HG02759 (cell line): ENCODE measurements at regions not wholly inside any gene's neighbourhood (a gene's known extent, or its start where the extent isn't known, plus 50 kb on each side); places are given as distances from the start of the nearest gene placed in this dataset.

Experiments
- ATAC-seq: cut with Tn5 transposase; IDR thresholded peaks from one replicate; pipeline ENCODE4 v1.9.1; 2021; ENCODE audit warnings: mild to moderate bottlenecking, moderate library complexity; ENCODE audit not compliant: unreplicated experiment

- no peak for ATAC-seq
Measured at GRCh38 chr2:136251197-136251884, 133.4 kb upstream of the CXCR4 start.

GRCh38 chr2:136250131-136250530, 132.2 kb upstream of the CXCR4 start:
- ATAC-seq: no peak

- no peak for ATAC-seq
Measured at GRCh38 chr2:136248907-136249306, 131.0 kb upstream of the CXCR4 start.

- no peak for ATAC-seq
Measured at GRCh38 chr2:136248242-136248641, 130.3 kb upstream of the CXCR4 start.

GRCh38 chr2:136247204-136247950, 129.4 kb upstream of the CXCR4 start:
- no peak for ATAC-seq

GRCh38 chr2:136246086-136246669, 128.2 kb upstream of the CXCR4 start:
- ATAC-seq: peak; percentile 76

GRCh38 chr2:136245211-136245610, 127.3 kb upstream of the CXCR4 start:
- ATAC-seq: no peak

GRCh38 chr2:136244536-136244885, 126.6 kb upstream of the CXCR4 start:
- no peak for ATAC-seq

- no peak for ATAC-seq
Measured at GRCh38 chr2:136243638-136244535, 125.9 kb upstream of the CXCR4 start.

- no peak for ATAC-seq
Measured at GRCh38 chr2:136242687-136243277, 124.8 kb upstream of the CXCR4 start.

- ATAC-seq: no peak
Measured at GRCh38 chr2:136242100-136242499, 124.2 kb upstream of the CXCR4 start.

- no peak for ATAC-seq
Measured at GRCh38 chr2:136239079-136239685, 121.2 kb upstream of the CXCR4 start.

- ATAC-seq: peak; percentile 84
Measured at GRCh38 chr2:136238286-136239078, 120.5 kb upstream of the CXCR4 start.

- no peak for ATAC-seq
Measured at GRCh38 chr2:136236019-136236418, 118.1 kb upstream of the CXCR4 start.

- ATAC-seq: no peak
Measured at GRCh38 chr2:136235546-136235945, 117.6 kb upstream of the CXCR4 start.

GRCh38 chr2:136234261-136234660, 116.3 kb upstream of the CXCR4 start:
- ATAC-seq: no peak

GRCh38 chr2:136233298-136233697, 115.3 kb upstream of the CXCR4 start:
- ATAC-seq: no peak

- ATAC-seq: no peak
Measured at GRCh38 chr2:136232456-136233172, 114.7 kb upstream of the CXCR4 start.

GRCh38 chr2:136230464-136230863, 112.5 kb upstream of the CXCR4 start:
- no peak for ATAC-seq
